GM12864 (cell line): ENCODE measurements at regions not wholly inside any gene's neighbourhood (a gene's known extent, or its start where the extent isn't known, plus 50 kb on each side); places are given as distances from the start of the nearest gene placed in this dataset.

ENCODE experiments used
- DNase-seq: peaks from one replicate; pipeline ENCODE4 v3.0.0-alpha.2; 2011; ENCODE audit warnings: low read depth
- H3K4me3 ChIP-seq: 2 replicates; pipeline ENCODE4 v1.5.1; 2011; ENCODE audit warnings: mild to moderate bottlenecking, low read depth, low read length, control low read depth
- TF ChIP-seq, protein P1 (sequence below): IDR thresholded peaks from 2 replicates; pipeline ENCODE4 v1.5.1; 2011; ENCODE audit warnings: low read depth, mild to moderate bottlenecking, moderate library complexity, low read length, control low read depth, inconsistent platforms; ENCODE audit errors: missing control alignments

DNA sequence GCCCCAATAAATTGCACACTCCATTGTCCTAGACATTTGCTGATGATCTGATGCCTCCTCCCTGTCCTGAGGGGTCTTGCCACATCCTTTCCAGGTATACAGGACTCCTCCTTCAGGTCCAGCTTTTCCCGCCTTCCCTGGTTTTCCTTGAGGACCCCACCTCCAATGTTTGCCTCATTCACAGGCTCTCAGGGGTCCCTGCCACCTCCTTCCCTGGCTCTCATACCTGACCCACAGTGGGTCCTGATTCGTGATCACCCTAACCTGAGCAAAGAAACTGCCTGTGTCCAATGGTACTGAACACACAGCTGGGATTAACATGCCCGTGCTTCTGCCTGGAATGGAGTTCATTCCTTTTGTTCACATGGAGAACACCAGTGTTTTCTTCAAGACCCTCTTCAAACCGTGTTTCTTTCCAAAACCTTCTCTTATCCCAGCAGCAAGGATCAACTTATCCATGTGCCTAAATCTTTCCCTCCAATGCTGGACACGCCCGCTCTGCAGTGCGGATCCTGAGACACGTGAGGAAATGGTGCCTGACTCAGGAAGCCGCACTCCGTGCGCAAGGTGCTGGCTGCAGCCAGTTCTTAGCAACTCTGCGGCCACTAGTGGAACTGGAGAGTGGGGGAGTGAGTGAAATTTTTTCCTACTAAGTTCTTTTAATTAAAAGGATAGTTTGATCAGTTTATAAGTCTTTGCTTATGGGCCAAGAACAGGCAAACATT, 354.6 kb upstream of the SHH start:
- no peak for DNase-seq
- no peak overlapping the region for H3K4me3 ChIP-seq
- TF ChIP-seq, protein P1, sequence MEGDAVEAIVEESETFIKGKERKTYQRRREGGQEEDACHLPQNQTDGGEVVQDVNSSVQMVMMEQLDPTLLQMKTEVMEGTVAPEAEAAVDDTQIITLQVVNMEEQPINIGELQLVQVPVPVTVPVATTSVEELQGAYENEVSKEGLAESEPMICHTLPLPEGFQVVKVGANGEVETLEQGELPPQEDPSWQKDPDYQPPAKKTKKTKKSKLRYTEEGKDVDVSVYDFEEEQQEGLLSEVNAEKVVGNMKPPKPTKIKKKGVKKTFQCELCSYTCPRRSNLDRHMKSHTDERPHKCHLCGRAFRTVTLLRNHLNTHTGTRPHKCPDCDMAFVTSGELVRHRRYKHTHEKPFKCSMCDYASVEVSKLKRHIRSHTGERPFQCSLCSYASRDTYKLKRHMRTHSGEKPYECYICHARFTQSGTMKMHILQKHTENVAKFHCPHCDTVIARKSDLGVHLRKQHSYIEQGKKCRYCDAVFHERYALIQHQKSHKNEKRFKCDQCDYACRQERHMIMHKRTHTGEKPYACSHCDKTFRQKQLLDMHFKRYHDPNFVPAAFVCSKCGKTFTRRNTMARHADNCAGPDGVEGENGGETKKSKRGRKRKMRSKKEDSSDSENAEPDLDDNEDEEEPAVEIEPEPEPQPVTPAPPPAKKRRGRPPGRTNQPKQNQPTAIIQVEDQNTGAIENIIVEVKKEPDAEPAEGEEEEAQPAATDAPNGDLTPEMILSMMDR = no peak

DNA sequence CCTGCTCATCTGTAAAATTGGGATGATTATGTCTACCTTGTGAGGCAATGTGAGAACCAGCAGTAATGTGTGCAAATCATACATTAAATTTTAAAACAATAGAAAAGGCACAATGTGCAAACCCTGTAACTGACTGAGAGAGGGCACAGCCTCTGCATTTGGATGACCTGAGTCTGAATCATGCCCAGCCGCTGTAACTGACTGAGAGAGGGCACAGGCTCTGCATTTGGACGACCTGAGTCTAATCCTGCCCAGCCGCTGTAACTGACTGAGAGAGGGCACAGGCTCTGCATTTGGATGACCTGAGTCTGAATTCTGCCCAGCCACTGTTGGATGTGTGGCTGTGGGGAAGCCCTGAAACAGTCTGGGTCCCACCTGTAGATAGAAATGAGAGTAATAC, 351.5 kb upstream of the SHH start:
- H3K4me3 ChIP-seq = no peak overlapping the region
- TF ChIP-seq, protein P1 = no peak
- DNase-seq = no peak

DNA sequence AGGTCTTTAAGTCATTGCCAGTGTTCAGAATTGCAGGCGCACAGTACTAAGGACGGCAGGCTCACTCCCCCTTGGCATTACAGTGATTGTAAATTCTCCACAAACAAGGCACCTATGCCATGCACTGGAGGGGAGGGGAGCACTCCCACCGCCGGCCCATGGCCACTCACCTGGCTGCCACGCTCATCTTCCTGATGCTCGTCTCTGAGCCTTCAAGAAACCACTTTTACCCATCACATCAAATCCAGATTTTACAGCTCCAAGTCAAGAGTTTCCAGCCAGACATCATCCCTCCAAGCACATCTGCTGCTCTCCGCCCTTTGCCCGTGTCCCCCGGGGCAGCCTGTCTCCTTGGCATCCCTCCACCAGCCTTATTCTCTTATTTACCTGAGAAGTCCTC, 350.2 kb upstream of the SHH start:
- DNase-seq = no peak
- TF ChIP-seq, protein P1 = no peak
- H3K4me3 ChIP-seq = no peak overlapping the region

DNA sequence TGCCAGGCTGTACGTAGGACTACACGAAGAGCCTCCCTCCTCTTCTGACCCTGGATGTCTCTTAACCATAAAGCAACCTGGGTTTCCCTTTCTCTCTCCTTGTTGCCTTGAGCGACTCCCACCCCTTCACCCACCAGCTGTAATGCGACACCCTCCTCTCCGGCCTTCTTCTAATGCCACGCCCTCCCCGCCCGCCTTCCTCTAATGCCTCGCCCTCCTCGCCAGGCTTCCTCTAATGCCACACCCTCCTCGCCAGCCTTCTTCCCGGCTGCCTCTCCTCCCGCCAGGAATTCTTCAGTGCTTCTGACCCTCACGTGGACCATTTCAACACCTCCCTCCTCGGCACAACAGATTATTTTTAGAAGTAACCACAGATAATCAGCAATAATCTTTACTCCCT, 348.5 kb upstream of the SHH start:
- no peak for DNase-seq
- no peak overlapping the region for H3K4me3 ChIP-seq
- TF ChIP-seq, protein P1 = no peak

DNA sequence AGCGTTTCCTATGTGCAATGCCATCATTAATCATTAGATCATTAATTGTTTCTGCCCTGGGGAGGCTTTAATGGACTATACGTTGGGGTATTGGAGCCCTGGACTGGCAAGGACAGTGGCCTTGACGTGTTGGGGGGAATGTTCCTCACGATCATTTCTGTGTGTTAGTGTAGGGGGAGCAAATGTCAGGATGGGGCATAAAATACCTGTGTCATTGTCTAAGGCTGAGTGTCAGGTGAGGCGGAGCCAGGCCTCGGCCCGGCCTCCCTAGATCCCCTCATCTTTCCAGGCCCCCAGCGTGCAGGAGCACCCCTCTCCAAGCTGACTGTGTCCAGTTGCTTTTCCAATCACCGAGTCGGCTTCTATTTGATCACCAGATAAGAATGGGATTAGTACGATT, 346.4 kb upstream of the SHH start:
- TF ChIP-seq, protein P1 = no peak
- no peak overlapping the region for H3K4me3 ChIP-seq
- DNase-seq = no peak

DNA sequence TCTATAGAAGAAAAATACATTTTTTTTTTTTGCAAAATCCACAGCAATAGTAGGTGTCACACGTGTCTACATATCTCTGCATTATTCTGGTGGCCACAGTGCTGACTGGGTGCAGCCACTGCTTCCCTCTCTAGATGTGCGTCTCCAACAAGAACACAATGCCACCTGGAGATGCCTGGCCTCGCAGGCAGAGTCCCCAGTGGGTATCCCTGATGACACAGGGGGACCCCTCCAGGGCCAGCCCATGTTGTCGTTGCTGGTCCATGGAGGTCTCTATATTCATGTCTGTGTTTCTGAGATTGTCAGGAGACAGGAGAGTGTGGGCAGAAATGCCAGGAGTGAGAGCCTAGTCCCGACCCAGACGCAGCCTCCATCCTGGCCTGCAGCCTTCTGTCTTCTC, 345.9 kb upstream of the SHH start:
- no peak overlapping the region for H3K4me3 ChIP-seq
- no peak for DNase-seq
- TF ChIP-seq, protein P1 = no peak

DNA sequence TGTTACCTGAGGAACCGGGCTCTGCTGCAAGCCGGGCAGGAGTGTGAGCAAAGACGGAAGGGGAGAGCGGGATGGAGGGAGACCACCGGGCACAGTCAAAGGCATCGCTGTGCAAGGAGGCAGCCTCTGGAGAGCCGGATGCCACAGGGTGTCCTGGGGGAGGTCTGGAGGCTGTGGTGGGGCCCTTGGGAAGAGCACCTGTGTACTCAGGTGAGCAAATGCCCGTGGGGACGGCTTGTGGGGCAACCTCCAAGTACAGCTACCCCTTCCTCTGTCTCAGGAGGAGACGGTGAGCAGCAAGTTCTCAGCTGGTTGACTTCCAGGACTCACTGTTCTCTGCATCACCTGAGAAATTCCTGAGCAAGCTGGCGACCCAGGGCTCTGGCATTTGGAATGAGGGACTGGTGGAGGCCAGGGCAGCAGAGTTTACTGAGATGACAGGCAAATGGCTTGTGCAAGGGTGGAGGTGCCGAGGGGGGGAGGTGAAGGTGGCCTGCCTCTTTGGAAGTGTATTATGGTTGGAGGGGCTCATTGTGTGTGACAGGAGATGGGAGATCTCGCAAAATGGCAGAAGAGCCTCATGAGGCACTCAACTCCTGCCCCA, 345.2 kb upstream of the SHH start:
- no peak for DNase-seq
- no peak overlapping the region for H3K4me3 ChIP-seq
- TF ChIP-seq, protein P1 = no peak
